ENCODE measurements at regions not wholly inside any gene's neighbourhood (a gene's known extent, or its start where the extent isn't known, plus 50 kb on each side); places are given as distances from the start of the nearest gene placed in this dataset.
"Not testable (repeated sequence)": the region's sequence is repeated elsewhere in the genome, so short reads cannot be mapped to it uniquely, and the experiment has no call there.

DNA sequence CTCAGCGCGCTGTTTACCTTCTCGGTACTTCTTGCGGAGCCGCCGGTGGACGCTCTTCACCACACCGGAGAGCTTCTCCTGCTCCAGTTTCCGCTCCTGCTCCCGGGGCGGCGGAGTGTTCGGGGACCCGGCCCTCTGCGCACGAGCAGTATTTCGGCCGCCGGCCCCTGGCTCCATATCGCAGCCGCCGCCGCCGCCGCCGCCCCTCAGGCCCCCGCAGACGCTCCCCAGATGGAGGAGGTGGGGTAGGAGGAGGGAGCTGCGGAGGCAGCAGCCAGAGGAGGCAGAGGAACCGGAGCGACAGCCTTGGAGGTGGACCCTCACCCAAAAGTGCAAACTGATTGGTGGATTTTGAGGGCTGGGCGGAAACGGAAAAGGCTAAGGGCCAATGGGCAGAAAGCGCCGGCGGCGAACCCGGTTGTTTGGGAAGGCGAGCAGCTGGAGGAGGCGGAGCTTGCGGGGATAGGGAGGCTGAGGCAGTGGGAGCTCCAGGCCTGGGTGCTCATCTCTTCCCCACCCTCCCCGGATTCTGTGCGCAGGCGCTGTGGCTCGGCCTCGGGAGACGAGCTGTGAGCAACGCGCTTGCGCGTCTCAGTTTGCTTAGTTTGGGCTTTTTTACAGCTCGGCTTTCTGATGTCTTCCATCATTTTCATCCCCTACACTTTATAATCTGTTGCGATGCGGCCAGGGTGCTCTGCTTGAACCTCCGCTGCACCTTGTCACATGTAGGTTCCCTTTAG is 146.9 kb downstream of the GPR85 start:
- whole genome bisulfite sequencing (ENCODE audit: insufficient coverage): 0% methylated on average over 55 of the region's 55 CpGs
- Histone ChIP-seq H3K4me3 (ENCODE audit: low read depth, low read length) (peak overlapping the region; percentile 91), H3K36me3 (ENCODE audit: control insufficient read depth, insufficient read depth, low read length) (no peaks in the 10 kb centered on the region), H3K9me3 (ENCODE audit: control insufficient read depth, insufficient read depth, low read length) (no peaks in the 10 kb centered on the region), H3K4me1 (ENCODE audit: control insufficient read depth, insufficient read depth, low read length) (peaks cover 3% of the 10 kb centered on the region), H3K27me3 (ENCODE audit: control insufficient read depth, insufficient read depth, low read length) (no peaks in the 10 kb centered on the region), H3K27ac (ENCODE audit: low read depth, low read length) (peak overlapping the region; percentile 95)
- DNase-seq (ENCODE audit: low read depth in 4 of 6, low spot score in 6 of 6): peak; percentile 98 to 100 (median 100)

DNA sequence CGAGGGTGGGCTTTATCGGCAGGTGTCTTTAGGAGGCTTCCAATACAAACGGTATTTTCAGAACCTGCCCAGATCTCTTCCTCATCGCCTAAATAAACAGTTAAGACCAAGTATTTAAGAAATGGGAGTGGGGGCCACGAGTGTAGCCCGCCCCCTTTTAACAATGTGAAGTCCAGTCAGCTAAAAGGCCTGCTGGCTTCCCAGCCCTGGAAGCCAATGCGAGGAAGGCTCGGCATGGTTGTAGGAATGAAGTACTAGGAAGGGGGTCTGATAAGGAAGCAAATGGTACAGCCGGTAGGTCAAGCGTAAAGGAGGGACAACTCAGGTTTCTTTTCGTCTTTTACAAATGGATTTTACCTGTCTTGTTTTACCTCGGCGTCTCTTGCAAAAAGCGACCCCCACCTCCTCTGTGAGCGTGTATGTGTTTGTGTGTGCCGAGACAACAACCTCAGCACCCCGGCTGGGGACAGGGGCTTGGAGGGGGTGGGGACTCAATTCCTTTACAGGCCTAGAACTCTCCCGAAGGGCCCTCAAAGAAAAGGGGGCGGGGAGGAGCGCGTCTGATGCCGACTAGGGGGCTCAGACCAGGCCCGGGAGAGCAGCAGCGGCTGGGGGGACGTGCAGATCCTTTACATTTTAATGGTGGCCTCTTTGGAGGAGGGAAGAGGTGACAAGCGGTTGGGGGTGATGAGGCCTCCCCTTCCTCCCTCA is 147.6 kb downstream of the GPR85 start:
- peaks cover 3% of the 10 kb centered on the region for H3K4me1 ChIP-seq (ENCODE audit: control insufficient read depth, insufficient read depth, low read length)
- 2% methylated on average over 12 of the region's 26 CpGs for WGBS (ENCODE audit: insufficient coverage)
- peak in 2 of 6 donors; percentile 35 to 48 for DNase-seq (ENCODE audit: low read depth in 4 of 6, low spot score in 6 of 6)

DNA sequence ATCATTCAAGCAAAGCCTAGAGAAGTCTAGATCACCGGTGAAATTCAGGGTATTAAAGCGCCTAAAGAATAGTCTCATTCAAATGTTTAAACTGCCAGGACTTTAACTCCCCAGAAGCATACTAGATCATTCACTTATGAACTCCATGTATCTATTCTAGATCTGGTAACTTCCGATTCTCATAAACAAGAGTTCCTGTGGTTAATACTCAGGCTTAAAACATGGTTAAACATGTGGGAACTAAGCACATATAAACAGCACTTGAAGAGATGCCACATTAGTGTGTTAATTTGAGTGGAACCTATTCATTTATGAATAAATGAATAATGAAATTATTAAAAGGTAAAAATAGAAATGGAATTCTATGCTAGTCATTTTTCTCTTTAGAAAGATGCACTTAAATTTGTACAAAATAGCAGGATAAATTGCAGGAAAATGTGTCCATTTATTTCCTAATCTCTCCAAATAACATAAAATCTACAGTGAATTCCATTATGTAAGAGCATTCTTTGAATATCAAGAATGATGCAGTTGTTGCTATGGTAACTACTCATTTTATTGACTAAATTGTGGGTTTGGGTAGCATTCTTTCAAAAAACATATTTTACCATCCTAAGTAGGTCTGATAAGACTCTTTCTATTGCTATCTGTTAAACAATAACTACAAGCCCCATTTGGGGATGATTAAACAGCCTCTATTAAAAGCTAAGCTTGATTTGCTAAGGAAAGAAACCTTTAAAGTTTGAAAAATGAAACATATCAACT is 147.6 kb upstream of the TMEM168 start:
- H3K9me3 ChIP-seq (ENCODE audit: control insufficient read depth, insufficient read depth, low read length): no peaks in the 10 kb centered on the region
- peak in 2 of 6 donors; percentile 21 to 45 for DNase-seq (ENCODE audit: low read depth in 4 of 6, low spot score in 6 of 6)
- H3K4me1 ChIP-seq (ENCODE audit: control insufficient read depth, insufficient read depth, low read length): peaks cover 3% of the 10 kb centered on the region
- peak overlapping the region; percentile 91 for H3K4me3 ChIP-seq (ENCODE audit: low read depth, low read length)
- WGBS (ENCODE audit: insufficient coverage): no CpG with 5 or more reads among the region's 3 CpGs
- peak overlapping the region; percentile 92 for H3K27ac ChIP-seq (ENCODE audit: low read depth, low read length)
- no peaks in the 10 kb centered on the region for H3K27me3 ChIP-seq (ENCODE audit: control insufficient read depth, insufficient read depth, low read length)
- no peaks in the 10 kb centered on the region for H3K36me3 ChIP-seq (ENCODE audit: control insufficient read depth, insufficient read depth, low read length)

More for the DNA sequence above, 147.6 kb downstream of the GPR85 start:
- H3K4me3 ChIP-seq (ENCODE audit: low read depth, low read length): peak overlapping the region; percentile 91
- no peaks in the 10 kb centered on the region for H3K27me3 ChIP-seq (ENCODE audit: control insufficient read depth, insufficient read depth, low read length)
- no peaks in the 10 kb centered on the region for H3K36me3 ChIP-seq (ENCODE audit: control insufficient read depth, insufficient read depth, low read length)
- no peaks in the 10 kb centered on the region for H3K9me3 ChIP-seq (ENCODE audit: control insufficient read depth, insufficient read depth, low read length)
- peak overlapping the region; percentile 92 for H3K27ac ChIP-seq (ENCODE audit: low read depth, low read length)

DNA sequence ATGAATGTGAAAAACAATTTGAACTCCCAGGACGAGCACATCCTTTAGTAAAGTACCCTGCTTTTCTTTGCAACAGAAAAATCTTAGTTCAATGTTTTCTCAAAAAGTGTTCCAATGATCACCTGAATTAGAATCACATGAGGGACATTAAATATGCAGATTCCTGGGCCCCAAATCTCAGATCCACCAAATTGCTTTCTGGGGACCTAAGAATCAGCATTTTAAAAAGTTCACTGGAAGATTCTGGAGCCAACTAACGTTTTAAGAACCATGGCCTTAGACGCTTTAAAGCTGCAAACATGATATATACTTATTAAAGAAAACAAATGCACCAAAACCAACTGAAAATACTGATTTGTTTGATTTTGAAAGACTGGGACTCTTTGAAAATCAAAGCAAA is 143.4 kb upstream of the TMEM168 start:
- H3K36me3 ChIP-seq (ENCODE audit: control insufficient read depth, insufficient read depth, low read length): no peaks in the 10 kb centered on the region
- peaks cover 4% of the 10 kb centered on the region for H3K4me1 ChIP-seq (ENCODE audit: control insufficient read depth, insufficient read depth, low read length)
- WGBS (ENCODE audit: insufficient coverage): no CpG with 5 or more reads among the region's 3 CpGs
- DNase-seq (ENCODE audit: low read depth in 4 of 6, low spot score in 6 of 6): no peak
- no peak overlapping the region for H3K4me3 ChIP-seq (ENCODE audit: low read depth, low read length)
- H3K9me3 ChIP-seq (ENCODE audit: control insufficient read depth, insufficient read depth, low read length): no peaks in the 10 kb centered on the region
- no peak overlapping the region for H3K27ac ChIP-seq (ENCODE audit: low read depth, low read length)
- H3K27me3 ChIP-seq (ENCODE audit: control insufficient read depth, insufficient read depth, low read length): no peaks in the 10 kb centered on the region

DNA sequence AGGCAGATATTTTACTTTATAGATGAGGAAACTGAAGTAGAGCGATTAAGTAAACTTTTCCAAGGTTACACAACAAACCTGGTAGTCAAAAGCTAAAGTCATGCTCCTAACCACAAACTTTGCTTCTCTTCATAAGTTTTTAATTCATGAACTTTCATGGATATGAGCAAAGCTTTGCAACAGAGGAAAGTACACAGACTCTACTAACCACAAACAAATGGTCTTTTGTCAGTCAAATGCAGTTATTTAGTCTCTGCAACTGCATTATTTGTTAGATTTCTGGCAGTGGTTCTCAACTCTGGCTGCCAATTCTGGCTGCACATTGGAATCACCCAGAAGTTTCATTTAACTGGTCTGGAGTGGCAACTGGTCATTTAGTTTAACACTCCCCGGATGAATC is 140.6 kb upstream of the TMEM168 start:
- Histone ChIP-seq H3K9me3 (ENCODE audit: control insufficient read depth, insufficient read depth, low read length) (no peaks in the 10 kb centered on the region), H3K4me1 (ENCODE audit: control insufficient read depth, insufficient read depth, low read length) (peaks cover 4% of the 10 kb centered on the region), H3K27ac (ENCODE audit: low read depth, low read length) (peak overlapping the region; percentile 2), H3K4me3 (ENCODE audit: low read depth, low read length) (no peak overlapping the region), H3K27me3 (ENCODE audit: control insufficient read depth, insufficient read depth, low read length) (no peaks in the 10 kb centered on the region), H3K36me3 (ENCODE audit: control insufficient read depth, insufficient read depth, low read length) (no peaks in the 10 kb centered on the region)
- 20% methylated on average over 1 of the region's 2 CpGs for WGBS (ENCODE audit: insufficient coverage)
- peak in 3 of 6 donors; percentile 37 to 79 (median 64) for DNase-seq (ENCODE audit: low read depth in 4 of 6, low spot score in 6 of 6)

DNA sequence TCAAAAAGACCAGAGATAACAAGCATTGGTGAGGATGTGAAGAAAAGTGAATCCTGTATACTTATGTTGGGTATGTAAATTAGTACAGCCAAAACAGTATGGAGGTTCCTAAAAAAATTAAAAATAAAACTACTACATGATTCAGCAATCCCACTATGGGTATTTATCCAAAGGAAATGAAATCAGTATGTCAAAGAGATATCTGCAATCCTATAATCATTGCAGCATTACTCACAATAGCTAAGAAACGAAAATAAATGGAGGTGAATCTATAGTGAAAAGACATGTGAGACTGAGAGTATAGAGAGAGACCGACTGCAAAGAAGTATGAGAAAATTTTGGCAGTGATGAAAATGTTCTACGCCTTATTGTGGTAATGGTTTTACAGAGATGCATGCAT is 139.2 kb upstream of the TMEM168 start:
- no CpG with 5 or more reads among the region's 3 CpGs for WGBS (ENCODE audit: insufficient coverage)
- no peaks in the 10 kb centered on the region for H3K9me3 ChIP-seq (ENCODE audit: control insufficient read depth, insufficient read depth, low read length)

DNA sequence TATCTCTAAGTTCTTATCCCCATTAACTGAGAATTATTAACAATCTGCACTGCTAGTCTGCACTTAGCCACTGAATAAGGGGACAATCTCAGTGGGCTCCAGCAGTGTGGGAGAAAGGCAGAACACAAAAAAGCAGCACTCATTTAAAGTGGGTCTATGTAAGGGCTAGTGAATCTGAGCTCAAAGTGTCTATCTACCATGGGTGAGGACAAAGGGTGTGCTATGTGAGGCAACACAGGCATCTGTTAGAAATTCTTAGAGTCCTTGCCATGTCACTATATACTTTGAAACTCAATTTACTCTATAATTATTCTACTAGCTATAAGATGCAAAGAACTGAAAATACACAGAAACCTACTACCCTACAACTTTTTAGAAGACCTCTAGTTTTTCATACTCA is 135.8 kb upstream of the TMEM168 start:
- no peak for DNase-seq (ENCODE audit: low read depth in 4 of 6, low spot score in 6 of 6)
- H3K27ac ChIP-seq (ENCODE audit: low read depth, low read length): no peak overlapping the region
- H3K9me3 ChIP-seq (ENCODE audit: control insufficient read depth, insufficient read depth, low read length): no peaks in the 10 kb centered on the region
- H3K4me1 ChIP-seq (ENCODE audit: control insufficient read depth, insufficient read depth, low read length): no peaks in the 10 kb centered on the region
- no peak overlapping the region for H3K4me3 ChIP-seq (ENCODE audit: low read depth, low read length)
- no peaks in the 10 kb centered on the region for H3K36me3 ChIP-seq (ENCODE audit: control insufficient read depth, insufficient read depth, low read length)
- no peaks in the 10 kb centered on the region for H3K27me3 ChIP-seq (ENCODE audit: control insufficient read depth, insufficient read depth, low read length)

More for the DNA sequence above, 139.2 kb upstream of the TMEM168 start:
- no peak for DNase-seq (ENCODE audit: low read depth in 4 of 6, low spot score in 6 of 6)
- H3K27ac ChIP-seq (ENCODE audit: low read depth, low read length): no peak overlapping the region
- no peaks in the 10 kb centered on the region for H3K27me3 ChIP-seq (ENCODE audit: control insufficient read depth, insufficient read depth, low read length)
- peaks cover 4% of the 10 kb centered on the region for H3K4me1 ChIP-seq (ENCODE audit: control insufficient read depth, insufficient read depth, low read length)
- no peak overlapping the region for H3K4me3 ChIP-seq (ENCODE audit: low read depth, low read length)
- no peaks in the 10 kb centered on the region for H3K36me3 ChIP-seq (ENCODE audit: control insufficient read depth, insufficient read depth, low read length)

DNA sequence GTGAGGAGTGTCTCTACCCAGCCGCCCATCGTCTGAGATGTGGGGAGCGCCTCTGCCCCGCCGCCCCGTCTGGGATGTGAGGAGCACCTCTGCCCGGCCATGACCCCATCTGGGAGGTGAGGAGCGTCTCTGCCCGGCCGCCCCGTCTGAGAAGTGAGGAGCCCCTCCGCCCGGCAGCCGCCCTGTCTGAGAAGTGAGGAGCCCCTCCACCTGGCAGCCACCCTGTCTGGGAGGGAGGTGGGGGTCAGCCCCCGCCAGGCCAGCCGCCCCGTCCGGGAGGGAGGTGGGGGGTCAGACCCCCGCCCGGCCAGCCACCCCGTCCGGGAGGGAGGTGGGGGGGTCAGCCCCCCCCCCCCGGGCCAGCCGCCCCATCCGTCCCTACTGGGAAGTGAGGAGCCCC is 132.4 kb upstream of the TMEM168 start:
- not testable (repeated sequence) for H3K36me3 ChIP-seq (ENCODE audit: control insufficient read depth, insufficient read depth, low read length); H3K9me3 ChIP-seq (ENCODE audit: control insufficient read depth, insufficient read depth, low read length); H3K4me1 ChIP-seq (ENCODE audit: control insufficient read depth, insufficient read depth, low read length); H3K27me3 ChIP-seq (ENCODE audit: control insufficient read depth, insufficient read depth, low read length); H3K27ac ChIP-seq (ENCODE audit: low read depth, low read length); DNase-seq (ENCODE audit: low read depth in 4 of 6, low spot score in 6 of 6); H3K4me3 ChIP-seq (ENCODE audit: low read depth, low read length)
- no CpG with 5 or more reads among the region's 25 CpGs for whole genome bisulfite sequencing (ENCODE audit: insufficient coverage)

DNA sequence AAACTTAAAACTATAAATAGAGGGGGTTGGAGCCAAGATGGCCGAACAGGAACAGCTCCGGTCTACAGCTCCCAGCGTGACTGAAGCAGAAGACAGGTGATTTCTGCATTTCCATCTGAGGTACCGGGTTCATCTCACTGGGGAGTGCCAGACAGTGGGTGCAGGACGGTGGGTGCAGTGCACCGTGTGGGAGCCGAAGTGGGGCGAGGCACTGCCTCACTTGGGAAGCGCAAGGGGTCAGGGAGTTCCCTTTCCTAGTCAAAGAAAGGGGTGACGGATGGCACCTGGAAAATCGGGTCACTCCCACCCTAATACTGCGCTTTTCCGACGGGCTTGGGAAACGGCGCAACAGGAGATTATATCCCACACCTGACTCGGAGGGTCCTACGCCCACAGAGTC is 126.2 kb upstream of the TMEM168 start:
- DNase-seq (ENCODE audit: low read depth in 4 of 6, low spot score in 6 of 6); H3K9me3 ChIP-seq (ENCODE audit: control insufficient read depth, insufficient read depth, low read length); H3K36me3 ChIP-seq (ENCODE audit: control insufficient read depth, insufficient read depth, low read length); H3K27ac ChIP-seq (ENCODE audit: low read depth, low read length); H3K4me1 ChIP-seq (ENCODE audit: control insufficient read depth, insufficient read depth, low read length); H3K4me3 ChIP-seq (ENCODE audit: low read depth, low read length); H3K27me3 ChIP-seq (ENCODE audit: control insufficient read depth, insufficient read depth, low read length): not testable (repeated sequence)
- 91% methylated on average over 14 of the region's 18 CpGs for WGBS (ENCODE audit: insufficient coverage)
